ENCODE measurements at regions not wholly inside any gene's neighbourhood (a gene's known extent, or its start where the extent isn't known, plus 50 kb on each side); places are given as distances from the start of the nearest gene placed in this dataset.

DNA sequence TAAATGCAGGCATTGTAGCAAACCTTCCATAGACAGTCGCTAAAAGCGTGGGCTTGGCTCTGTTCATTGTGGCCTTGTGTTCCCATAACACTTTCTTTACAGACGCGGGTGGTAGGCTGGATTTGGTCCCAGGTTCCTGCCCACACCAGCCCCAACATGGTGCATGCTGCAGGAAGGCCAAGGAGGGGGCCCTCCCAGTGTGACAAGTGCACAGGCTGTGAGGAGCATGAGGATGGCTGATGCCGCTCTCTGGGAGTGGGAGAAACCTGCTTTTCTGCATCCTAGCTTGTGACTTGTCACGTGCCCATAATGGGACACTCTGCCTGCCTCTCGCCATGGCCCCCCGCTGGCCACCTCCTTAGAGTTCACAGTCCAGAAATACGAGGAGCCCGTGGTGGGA lies 161.8 kb upstream of the B3GAT1 start:
- no peak for ATAC-seq (ENCODE audit: low read depth)
- H3K4me3 Mint-ChIP-seq = no peak overlapping the region
- H3K79me2 ChIP-seq (ENCODE audit: control insufficient read depth, insufficient read depth, low read length) = no peaks in the 10 kb centered on the region
- TF ChIP-seq EZH2 (IDR thresholded peaks at IDR 0.05; ENCODE audit: borderline replicate concordance, insufficient read depth, low read depth, low read length, poor library complexity, severe bottlenecking) = no peak
- TF ChIP-seq CTCF (IDR thresholded peaks at IDR 0.05) = no peak
- no peak overlapping the region for H3K27ac Mint-ChIP-seq
- no peak overlapping the region for H2AFZ ChIP-seq (ENCODE audit: insufficient read depth, low read depth, low read length, poor library complexity, severe bottlenecking)
- no peaks in the 10 kb centered on the region for H3K36me3 ChIP-seq (replicated peaks in 1 of 2; ENCODE audit: control extremely low read depth in 1 of 2, control insufficient read depth in 1 of 2, extremely low read depth in 1 of 2, insufficient read depth in 2 of 2, low read length in 1 of 2)
- intact Hi-C loops (cut with micrococcal nuclease) = no loop called here
- no peak overlapping the region for H3K27ac ChIP-seq (ENCODE audit: low read length in 2 of 2)
- ChIA-PET CTCF (no interaction called here), POLR2A (no interaction called here)
- no peaks in the 10 kb centered on the region for H3K9me3 ChIP-seq (ENCODE audit: control extremely low read depth in 1 of 3, control insufficient read depth in 2 of 3, insufficient read depth in 1 of 3, low read length in 2 of 3)
- H3K4me1 Mint-ChIP-seq = no peaks in the 10 kb centered on the region
- H3K4me3 ChIP-seq (ENCODE audit: control extremely low read depth in 1 of 5, extremely low read depth in 1 of 5, insufficient read depth in 1 of 5, low read depth in 2 of 5, low read length in 4 of 5) = no peak overlapping the region
- peaks cover 3% of the 10 kb centered on the region for H3K27me3 Mint-ChIP-seq
- 83% methylated on average over 10 of the region's 10 CpGs for WGBS (ENCODE audit: insufficient coverage)
- no peak overlapping the region for H3K9ac ChIP-seq (ENCODE audit: low read length)
- H3K4me1 ChIP-seq (ENCODE audit: control insufficient read depth in 2 of 2, insufficient read depth in 2 of 2, low read length in 2 of 2) = no peaks in the 10 kb centered on the region
- DNase-seq = no peak
- H4K20me1 ChIP-seq (ENCODE audit: control insufficient read depth, insufficient read depth, low read length, poor library complexity, severe bottlenecking) = no peaks in the 10 kb centered on the region
- H3K27me3 ChIP-seq (replicated peaks in 1 of 4; ENCODE audit: control extremely low read depth in 1 of 4, control insufficient read depth in 3 of 4, insufficient read depth in 4 of 4, low read length in 3 of 4) = no peaks in the 10 kb centered on the region
- no peak overlapping the region for H3K4me2 ChIP-seq (replicated peaks; ENCODE audit: low read depth, low read length, poor library complexity, severe bottlenecking)
- H3K9me3 Mint-ChIP-seq (ENCODE audit: insufficient read depth) = no peaks in the 10 kb centered on the region

- Mint-ChIP-seq H3K9me3 (ENCODE audit: insufficient read depth) (no peaks in the 10 kb centered on the region), H3K4me3 (no peak overlapping the region), H3K27ac (no peak overlapping the region), H3K27me3 (peaks cover 3% of the 10 kb centered on the region), H3K4me1 (no peaks in the 10 kb centered on the region)
- ATAC-seq (ENCODE audit: low read depth) (no peak), DNase-seq (no peak)
- H3K9ac ChIP-seq (ENCODE audit: low read length) = no peak overlapping the region
- no peak overlapping the region for H2AFZ ChIP-seq (ENCODE audit: insufficient read depth, low read depth, low read length, poor library complexity, severe bottlenecking)
- H4K20me1 ChIP-seq (ENCODE audit: control insufficient read depth, insufficient read depth, low read length, poor library complexity, severe bottlenecking) = no peaks in the 10 kb centered on the region
- H3K4me3 ChIP-seq (ENCODE audit: control extremely low read depth in 1 of 5, extremely low read depth in 1 of 5, insufficient read depth in 1 of 5, low read depth in 2 of 5, low read length in 4 of 5) = no peak overlapping the region
- H3K27ac ChIP-seq (ENCODE audit: low read length in 2 of 2) = no peak overlapping the region
- POLR2A ChIA-PET = no interaction called here
- no peaks in the 10 kb centered on the region for H3K4me1 ChIP-seq (ENCODE audit: control insufficient read depth in 2 of 2, insufficient read depth in 2 of 2, low read length in 2 of 2)
- H3K79me2 ChIP-seq (ENCODE audit: control insufficient read depth, insufficient read depth, low read length) = no peaks in the 10 kb centered on the region
- H3K9me3 ChIP-seq (ENCODE audit: control extremely low read depth in 1 of 3, control insufficient read depth in 2 of 3, insufficient read depth in 1 of 3, low read length in 2 of 3) = no peaks in the 10 kb centered on the region
- CTCF ChIA-PET = no interaction called here
- 76% methylated on average over 21 of the region's 22 CpGs for WGBS (ENCODE audit: insufficient coverage)
- H3K27me3 ChIP-seq (replicated peaks in 1 of 4; ENCODE audit: control extremely low read depth in 1 of 4, control insufficient read depth in 3 of 4, insufficient read depth in 4 of 4, low read length in 3 of 4) = no peaks in the 10 kb centered on the region
- intact Hi-C loops (cut with micrococcal nuclease) = no loop called here
- no peaks in the 10 kb centered on the region for H3K36me3 ChIP-seq (replicated peaks in 1 of 2; ENCODE audit: control extremely low read depth in 1 of 2, control insufficient read depth in 1 of 2, extremely low read depth in 1 of 2, insufficient read depth in 2 of 2, low read length in 1 of 2)
- H3K4me2 ChIP-seq (replicated peaks; ENCODE audit: low read depth, low read length, poor library complexity, severe bottlenecking) = no peak overlapping the region
- TF ChIP-seq CTCF (IDR thresholded peaks at IDR 0.05) = no peak
- no peak for TF ChIP-seq EZH2 (IDR thresholded peaks at IDR 0.05; ENCODE audit: borderline replicate concordance, insufficient read depth, low read depth, low read length, poor library complexity, severe bottlenecking)
These were observed 161.0 kb upstream of the B3GAT1 start for GRCh38 chr11:134572741-134573675.
